Spleen (tissue), 11 donors: ENCODE measurements at regions not wholly inside any gene's neighbourhood (a gene's known extent, or its start where the extent isn't known, plus 50 kb on each side); places are given as distances from the start of the nearest gene placed in this dataset.

Experiments
- DNase-seq: peaks from one replicate; pipeline ENCODE4 v3.0.0-alpha.2; 2020
- H3K27ac ChIP-seq, 8 donors: fragments of 200-600 bp; sonication (generic) in 7 of 8; 1 replicate in 4 of 8; 2 replicates in 4 of 8; pipeline versions ENCODE4 v1.5.0 to v1.8.0; 2016 to 2021; ENCODE audit warnings: inconsistent platforms in 4 of 8, mild to moderate bottlenecking in 4 of 8, moderate library complexity in 1 of 8
- H3K27me3 ChIP-seq, 7 donors: fragments of 200-600 bp; sonication (generic) in 6 of 7; replicated peaks in 1 of 7; 1 replicate in 4 of 7; 2 replicates in 3 of 7; pipeline versions ENCODE4 v1.5.0 to v1.8.0; 2016 to 2021; ENCODE audit warnings: inconsistent platforms in 3 of 7, mild to moderate bottlenecking in 1 of 7
- H3K36me3 ChIP-seq, 6 donors: fragments of 200-600 bp; sonication (generic) in 5 of 6; 1 replicate in 4 of 6; 2 replicates in 2 of 6; pipeline versions ENCODE4 v1.5.0 to v1.8.0; 2016 to 2021; ENCODE audit warnings: inconsistent platforms in 2 of 6
- H3K4me1 ChIP-seq, 6 donors: fragments of 200-600 bp; sonication (generic) in 5 of 6; 1 replicate in 3 of 6; 2 replicates in 3 of 6; pipeline versions ENCODE4 v1.5.0 to v1.8.0; 2016 to 2021; ENCODE audit warnings: inconsistent platforms in 3 of 6
- H3K4me3 ChIP-seq, 8 donors: fragments of 200-600 bp; sonication (generic) in 7 of 8; 1 replicate in 4 of 8; 2 replicates in 4 of 8; pipeline versions ENCODE4 v1.5.0 to v1.8.0; 2016 to 2021; ENCODE audit warnings: inconsistent platforms in 4 of 8, mild to moderate bottlenecking in 4 of 8, moderate library complexity in 2 of 8
- H3K9me3 ChIP-seq, 8 donors: fragments of 200-600 bp; sonication (generic) in 7 of 8; 1 replicate in 4 of 8; 2 replicates in 4 of 8; pipeline versions ENCODE4 v1.5.0 to v1.8.0; 2016 to 2021; ENCODE audit warnings: inconsistent platforms in 4 of 8
- POLR2A ChIP-seq, 3 donors: fragments of 450-650 bp; IDR thresholded peaks; one replicate each; pipeline ENCODE4 v1.5.1; 2017; ENCODE audit warnings: antibody characterized with exemption in 3 of 3, mild to moderate bottlenecking in 1 of 3
- POLR2AphosphoS5 ChIP-seq, 3 donors: sonication (generic); formaldehyde crosslinking; IDR thresholded peaks; one replicate each; pipeline ENCODE4 v1.5.1; 2017; ENCODE audit warnings: antibody characterized with exemption in 3 of 3
- WGBS, 5 donors: extraction: QIAGEN DNeasy Blood & Tissue Kit in 3 of 5; methylation state at CpG; one replicate each; pipeline versions ENCODE4 v1.1.5 to v1.1.7; 2013 to 2018; 5-methylcytosine and 5-hydroxymethylcytosine counted together
- intact Hi-C: fragments of 100-400 bp; cut with DNase I; formaldehyde crosslinking; loops from one replicate; pipeline ENCODE4 v1.15.0; 2023; ENCODE audit warnings: low total_unique reads
- TF ChIP-seq, protein P1 (sequence below), 11 experiments: fragments of 200-600 bp in 7 of 11; fragments of 450-650 bp in 4 of 11; sonication (generic) in 4 of 11; IDR thresholded peaks in 8 of 11; conservative IDR thresholded peaks in 3 of 11; 1 replicate in 7 of 11; 2 replicates in 4 of 11; pipeline versions ENCODE4 v1.4.0 to v1.8.0; 2016 to 2021; ENCODE audit warnings: antibody characterized with exemption in 11 of 11, inconsistent platforms in 4 of 11, mild to moderate bottlenecking in 1 of 11
- donor health status: healthy with polysubstance abuse.
- donor health status: DM: no; HTN: no; CAD: no; lungs with moderate emphysema.
- donor health status: DM: no; HTN: no; CAD: no.
- donor health status: Bipolar disorder and iron deficiency.
- donor health status: healthy.
- donor health status: DM: no; HTN: no; CAD: no.
- donor health status: DM: yes; HTN: yes; CAD: no.

DNA sequence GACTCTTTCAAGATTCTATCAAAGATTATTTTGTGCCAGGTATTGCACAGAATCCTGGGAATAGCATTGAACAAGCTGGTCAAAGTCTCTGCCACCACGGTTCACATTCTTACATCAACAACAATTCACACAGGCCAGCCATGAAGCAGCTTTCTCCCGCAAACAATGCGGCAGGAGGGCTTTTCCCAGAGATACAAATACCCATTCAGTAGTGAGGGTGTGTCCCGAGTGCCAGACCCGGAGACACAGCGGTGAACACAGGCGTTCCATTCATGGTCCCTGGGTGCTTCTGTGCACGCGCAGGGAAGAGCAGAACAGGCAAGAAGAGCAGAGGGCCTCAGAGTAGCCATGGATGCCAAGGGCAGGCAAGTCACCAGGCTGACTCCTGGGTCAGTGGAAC is 83.3 kb upstream of the PDE10A start:
- Histone ChIP-seq H3K9me3 (no peaks in the 10 kb centered on the region), H3K4me1 (no peaks in the 10 kb centered on the region), H3K27me3 (no peaks in the 10 kb centered on the region), H3K4me3 (no peak overlapping the region), H3K36me3 (no peaks in the 10 kb centered on the region), H3K27ac (no peak overlapping the region)
- TF ChIP-seq, protein P1, sequence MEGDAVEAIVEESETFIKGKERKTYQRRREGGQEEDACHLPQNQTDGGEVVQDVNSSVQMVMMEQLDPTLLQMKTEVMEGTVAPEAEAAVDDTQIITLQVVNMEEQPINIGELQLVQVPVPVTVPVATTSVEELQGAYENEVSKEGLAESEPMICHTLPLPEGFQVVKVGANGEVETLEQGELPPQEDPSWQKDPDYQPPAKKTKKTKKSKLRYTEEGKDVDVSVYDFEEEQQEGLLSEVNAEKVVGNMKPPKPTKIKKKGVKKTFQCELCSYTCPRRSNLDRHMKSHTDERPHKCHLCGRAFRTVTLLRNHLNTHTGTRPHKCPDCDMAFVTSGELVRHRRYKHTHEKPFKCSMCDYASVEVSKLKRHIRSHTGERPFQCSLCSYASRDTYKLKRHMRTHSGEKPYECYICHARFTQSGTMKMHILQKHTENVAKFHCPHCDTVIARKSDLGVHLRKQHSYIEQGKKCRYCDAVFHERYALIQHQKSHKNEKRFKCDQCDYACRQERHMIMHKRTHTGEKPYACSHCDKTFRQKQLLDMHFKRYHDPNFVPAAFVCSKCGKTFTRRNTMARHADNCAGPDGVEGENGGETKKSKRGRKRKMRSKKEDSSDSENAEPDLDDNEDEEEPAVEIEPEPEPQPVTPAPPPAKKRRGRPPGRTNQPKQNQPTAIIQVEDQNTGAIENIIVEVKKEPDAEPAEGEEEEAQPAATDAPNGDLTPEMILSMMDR (IDR thresholded peaks at IDR 0.05 in 8 of 11, conservative IDR thresholded peaks at IDR 0.05 in 3 of 11): no peak
- TF ChIP-seq POLR2AphosphoS5 (IDR thresholded peaks at IDR 0.05) (no peak), POLR2A (IDR thresholded peaks at IDR 0.05) (no peak)
- intact Hi-C loops: no loop called here
- WGBS, 5 donors: 87 to 95% (median 93%) methylated on average over 9 of the region's 9 CpGs
- DNase-seq: no peak

DNA sequence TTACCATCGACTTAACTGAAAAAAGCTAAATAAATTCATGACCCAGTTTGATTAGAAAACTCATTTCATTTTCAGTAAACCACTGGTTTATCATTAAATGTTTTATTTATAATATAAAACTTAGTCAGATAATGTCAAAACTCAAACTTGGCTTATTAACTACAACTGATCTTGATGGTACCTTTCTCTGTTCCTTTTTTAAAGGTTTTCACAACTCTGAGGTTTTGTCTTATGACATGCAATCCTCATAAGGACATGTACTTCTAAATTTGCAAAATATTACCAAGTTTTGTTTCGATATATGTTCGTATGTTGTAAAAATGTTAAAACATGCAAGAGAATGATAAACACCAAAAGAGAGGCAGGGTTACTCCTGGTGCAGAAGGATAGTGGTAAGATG is 82.5 kb upstream of the PDE10A start:
- H3K4me1 ChIP-seq: no peaks in the 10 kb centered on the region
- intact Hi-C loops: no loop called here
- no peaks in the 10 kb centered on the region for H3K9me3 ChIP-seq
- no peak for DNase-seq
- no peaks in the 10 kb centered on the region for H3K36me3 ChIP-seq
- H3K4me3 ChIP-seq: no peak overlapping the region
- TF ChIP-seq POLR2AphosphoS5 (IDR thresholded peaks at IDR 0.05) (no peak), POLR2A (IDR thresholded peaks at IDR 0.05) (no peak)
- TF ChIP-seq, protein P1 (IDR thresholded peaks at IDR 0.05 in 8 of 11, conservative IDR thresholded peaks at IDR 0.05 in 3 of 11): no peak
- no peak overlapping the region for H3K27ac ChIP-seq
- WGBS, 5 donors: 73 to 91% (median 81%) methylated on average over 3 of the region's 3 CpGs
- H3K27me3 ChIP-seq: no peaks in the 10 kb centered on the region

DNA sequence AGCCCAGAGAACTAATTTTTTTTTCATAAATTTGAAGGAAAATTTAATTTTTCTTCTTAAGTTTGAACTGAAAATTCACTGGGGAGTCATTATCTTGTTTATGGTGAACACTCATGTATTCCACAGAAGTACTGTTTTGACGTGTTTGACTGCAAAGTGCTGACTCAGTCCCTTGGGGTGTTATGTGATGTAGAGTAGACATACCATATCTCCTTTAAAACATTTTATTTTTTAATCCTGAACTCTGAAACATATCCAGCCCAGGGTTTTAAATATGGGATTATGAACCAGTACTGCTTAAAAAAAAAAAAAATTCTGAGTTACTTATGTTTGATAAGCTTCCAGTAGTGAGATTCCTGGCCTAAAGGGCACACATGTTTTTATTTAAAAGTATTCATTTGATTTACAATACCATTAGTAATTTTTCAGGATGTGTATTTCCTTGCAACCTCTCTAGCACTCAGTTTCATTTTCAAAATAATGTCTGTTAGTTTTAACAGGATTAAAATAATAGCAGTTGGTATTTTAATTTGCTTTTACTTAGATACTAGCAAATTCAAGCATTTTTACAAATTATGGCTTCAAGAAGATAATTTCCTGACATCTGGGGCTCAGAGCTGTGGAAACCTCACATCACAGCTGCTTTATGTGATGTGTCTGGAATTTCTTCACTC is 81.7 kb upstream of the PDE10A start:
- Histone ChIP-seq H3K27me3 (no peaks in the 10 kb centered on the region), H3K9me3 (peaks cover 0 to 2% (median 0%) of the 10 kb centered on the region in 8 donors), H3K36me3 (no peaks in the 10 kb centered on the region), H3K27ac (no peak overlapping the region), H3K4me3 (no peak overlapping the region), H3K4me1 (no peaks in the 10 kb centered on the region)
- 42 to 68% (median 45%) methylated on average over 1 of the region's 1 CpG for WGBS, 5 donors
- TF ChIP-seq POLR2AphosphoS5 (IDR thresholded peaks at IDR 0.05) (no peak), POLR2A (IDR thresholded peaks at IDR 0.05) (no peak)
- TF ChIP-seq, protein P1 (IDR thresholded peaks at IDR 0.05 in 8 of 11, conservative IDR thresholded peaks at IDR 0.05 in 3 of 11): no peak
- no peak for DNase-seq
- intact Hi-C loops: no loop called here

DNA sequence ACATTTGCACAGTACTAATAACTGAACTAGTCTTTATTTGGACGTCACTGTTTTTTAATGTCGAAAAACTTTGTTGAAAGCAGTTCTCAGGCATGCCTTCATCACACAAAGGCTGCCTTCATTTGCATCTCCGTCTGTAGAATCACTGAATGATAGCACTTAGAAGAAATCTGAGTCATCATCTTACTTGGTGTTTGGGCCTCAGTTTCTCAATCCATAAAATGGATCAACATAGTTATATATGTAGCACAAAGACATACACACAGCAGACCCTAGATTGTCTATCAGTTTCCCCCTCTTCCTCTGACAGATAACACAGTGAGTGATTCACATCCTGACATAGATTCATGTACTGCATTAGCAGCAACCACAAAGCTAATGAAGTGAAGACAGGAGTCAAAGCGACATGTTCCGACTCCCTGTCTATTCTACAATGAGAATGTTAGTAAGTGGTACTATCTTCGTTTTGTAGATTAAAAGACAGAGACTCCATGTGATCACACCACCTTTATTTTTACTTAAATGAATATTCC is 80.4 kb upstream of the PDE10A start:
- H3K4me1 ChIP-seq: no peaks in the 10 kb centered on the region
- DNase-seq: no peak
- H3K36me3 ChIP-seq: no peaks in the 10 kb centered on the region
- 78 to 86% (median 85%) methylated on average over 6 of the region's 6 CpGs for WGBS, 5 donors
- no peak overlapping the region for H3K4me3 ChIP-seq
- H3K9me3 ChIP-seq: peaks cover 0 to 4% (median 0%) of the 10 kb centered on the region in 8 donors
- no peak overlapping the region for H3K27ac ChIP-seq
- H3K27me3 ChIP-seq: no peaks in the 10 kb centered on the region
- intact Hi-C loops: no loop called here
- no peak for TF ChIP-seq POLR2A (IDR thresholded peaks at IDR 0.05)
- TF ChIP-seq POLR2AphosphoS5 (IDR thresholded peaks at IDR 0.05): no peak
- TF ChIP-seq, protein P1 (IDR thresholded peaks at IDR 0.05 in 8 of 11, conservative IDR thresholded peaks at IDR 0.05 in 3 of 11): no peak
